ENCODE measurements at regions not wholly inside any gene's neighbourhood (a gene's known extent, or its start where the extent isn't known, plus 50 kb on each side); places are given as distances from the start of the nearest gene placed in this dataset.

DNA sequence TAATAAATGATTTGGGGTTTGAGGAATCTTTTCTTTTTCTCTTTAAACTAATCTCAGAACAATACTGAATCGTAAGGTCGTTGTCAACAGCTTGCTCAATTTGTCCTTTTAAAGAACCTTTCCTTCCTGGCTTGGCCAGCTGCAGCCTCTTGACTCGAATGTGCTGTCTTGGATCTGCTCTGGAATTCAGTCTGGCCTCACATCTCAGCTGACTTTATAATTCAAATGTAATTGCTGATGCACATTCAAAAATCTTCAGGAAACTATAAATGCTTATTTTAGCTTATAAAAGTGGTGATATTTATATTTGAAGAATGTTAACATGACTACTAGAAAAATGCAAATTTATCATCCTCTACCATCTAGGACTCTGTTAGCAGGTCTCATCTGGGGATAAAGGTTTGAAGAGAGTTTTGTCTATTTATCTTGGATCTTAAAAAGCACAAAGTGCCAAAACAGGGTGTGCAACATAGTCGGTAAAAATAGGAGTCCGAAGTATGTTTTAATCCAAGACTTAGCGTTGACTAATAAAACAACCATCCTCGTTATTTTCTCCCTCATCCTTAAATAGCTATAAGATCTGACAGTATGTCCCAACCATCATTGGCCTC is 1035.2 kb downstream of the MCTP2 start:
- Histone ChIP-seq H3K27me3 (ENCODE audit: control insufficient read depth, extremely low read depth, insufficient read depth, low read length) (no peaks in the 10 kb centered on the region), H3K4me3 (ENCODE audit: control insufficient read depth in 2 of 3, extremely low read depth in 1 of 3, insufficient read depth in 2 of 3, low read depth in 1 of 3, low read length in 3 of 3) (no peak overlapping the region), H3K79me2 (ENCODE audit: control insufficient read depth, insufficient read depth, low read length) (no peaks in the 10 kb centered on the region), H3K4me1 (ENCODE audit: control insufficient read depth, extremely low read depth, insufficient read depth, low read length) (peaks cover 2% of the 10 kb centered on the region), H3K9me3 (ENCODE audit: control insufficient read depth, low read depth, low read length) (no peaks in the 10 kb centered on the region), H3K4me2 (ENCODE audit: control insufficient read depth, extremely low read depth, insufficient read depth, low read depth, low read length) (no peak overlapping the region), H3K36me3 (ENCODE audit: control insufficient read depth in 2 of 2, extremely low read depth in 1 of 2, insufficient read depth in 2 of 2, low read length in 2 of 2) (no peaks in the 10 kb centered on the region), H4K20me1 (ENCODE audit: control insufficient read depth, extremely low read depth, insufficient read depth, low read length) (no peaks in the 10 kb centered on the region), H2AFZ (ENCODE audit: control insufficient read depth, low read length) (no peak overlapping the region), H3K9me1 (ENCODE audit: control insufficient read depth, extremely low read depth, insufficient read depth, low read length) (no peaks in the 10 kb centered on the region), H3K9ac (ENCODE audit: control insufficient read depth, extremely low read depth, insufficient read depth, low read length) (no peak overlapping the region), H3K27ac (ENCODE audit: control insufficient read depth, insufficient read depth, low read length) (no peak overlapping the region)
- dilution Hi-C loops (cut with MboI; ENCODE audit: extremely low pct_ligation_motif_present, low sequenced_read_pairs), result no loop called here
- no peak for FAIRE-seq
- TF ChIP-seq, protein P1, sequence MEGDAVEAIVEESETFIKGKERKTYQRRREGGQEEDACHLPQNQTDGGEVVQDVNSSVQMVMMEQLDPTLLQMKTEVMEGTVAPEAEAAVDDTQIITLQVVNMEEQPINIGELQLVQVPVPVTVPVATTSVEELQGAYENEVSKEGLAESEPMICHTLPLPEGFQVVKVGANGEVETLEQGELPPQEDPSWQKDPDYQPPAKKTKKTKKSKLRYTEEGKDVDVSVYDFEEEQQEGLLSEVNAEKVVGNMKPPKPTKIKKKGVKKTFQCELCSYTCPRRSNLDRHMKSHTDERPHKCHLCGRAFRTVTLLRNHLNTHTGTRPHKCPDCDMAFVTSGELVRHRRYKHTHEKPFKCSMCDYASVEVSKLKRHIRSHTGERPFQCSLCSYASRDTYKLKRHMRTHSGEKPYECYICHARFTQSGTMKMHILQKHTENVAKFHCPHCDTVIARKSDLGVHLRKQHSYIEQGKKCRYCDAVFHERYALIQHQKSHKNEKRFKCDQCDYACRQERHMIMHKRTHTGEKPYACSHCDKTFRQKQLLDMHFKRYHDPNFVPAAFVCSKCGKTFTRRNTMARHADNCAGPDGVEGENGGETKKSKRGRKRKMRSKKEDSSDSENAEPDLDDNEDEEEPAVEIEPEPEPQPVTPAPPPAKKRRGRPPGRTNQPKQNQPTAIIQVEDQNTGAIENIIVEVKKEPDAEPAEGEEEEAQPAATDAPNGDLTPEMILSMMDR (optimal IDR thresholded peaks at IDR 0.05 in 1 of 3, IDR thresholded peaks at IDR 0.05 in 1 of 3, conservative IDR thresholded peaks at IDR 0.05 in 1 of 3; ENCODE audit: extremely low read depth in 1 of 3, insufficient read depth in 2 of 3, low read length in 3 of 3), result no peak
- DNase-seq (ENCODE audit: low read depth, low spot score), result no peak

DNA sequence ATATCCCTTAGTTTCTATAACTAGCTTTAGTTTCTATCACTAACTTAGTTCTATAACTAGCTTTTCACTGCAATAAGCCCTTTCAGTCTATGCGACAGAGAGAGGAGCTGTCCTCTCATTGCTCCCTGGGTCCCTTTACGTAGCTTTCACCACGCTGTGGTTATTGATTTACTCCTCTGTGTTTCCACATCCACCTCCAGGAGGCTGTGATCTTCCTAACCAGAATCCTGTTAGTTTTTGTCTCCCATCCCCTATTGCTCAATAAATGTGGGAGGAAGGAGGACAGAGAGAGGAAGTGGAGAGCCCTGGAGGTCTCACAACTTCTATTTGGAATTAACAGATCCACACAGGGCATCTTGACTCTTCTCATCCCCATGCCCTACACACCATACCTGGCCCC is 1036.1 kb downstream of the MCTP2 start:
- H3K27ac ChIP-seq (ENCODE audit: control insufficient read depth, insufficient read depth, low read length), result no peak overlapping the region
- no peak overlapping the region for H2AFZ ChIP-seq (ENCODE audit: control insufficient read depth, low read length)
- H3K4me1 ChIP-seq (ENCODE audit: control insufficient read depth, extremely low read depth, insufficient read depth, low read length), result peaks cover 2% of the 10 kb centered on the region
- no peaks in the 10 kb centered on the region for H3K36me3 ChIP-seq (ENCODE audit: control insufficient read depth in 2 of 2, extremely low read depth in 1 of 2, insufficient read depth in 2 of 2, low read length in 2 of 2)
- no peaks in the 10 kb centered on the region for H3K9me3 ChIP-seq (ENCODE audit: control insufficient read depth, low read depth, low read length)
- no peak overlapping the region for H3K4me3 ChIP-seq (ENCODE audit: control insufficient read depth in 2 of 3, extremely low read depth in 1 of 3, insufficient read depth in 2 of 3, low read depth in 1 of 3, low read length in 3 of 3)
- DNase-seq (ENCODE audit: low read depth, low spot score) (no peak), FAIRE-seq (no peak)
- H3K27me3 ChIP-seq (ENCODE audit: control insufficient read depth, extremely low read depth, insufficient read depth, low read length), result no peaks in the 10 kb centered on the region
- TF ChIP-seq EZH2 (IDR thresholded peaks at IDR 0.05; ENCODE audit: low read length), result no peak
- TF ChIP-seq, protein P1 (optimal IDR thresholded peaks at IDR 0.05 in 1 of 3, IDR thresholded peaks at IDR 0.05 in 1 of 3, conservative IDR thresholded peaks at IDR 0.05 in 1 of 3; ENCODE audit: extremely low read depth in 1 of 3, insufficient read depth in 2 of 3, low read length in 3 of 3), result no peak
- no peak overlapping the region for H3K9ac ChIP-seq (ENCODE audit: control insufficient read depth, extremely low read depth, insufficient read depth, low read length)
- H3K79me2 ChIP-seq (ENCODE audit: control insufficient read depth, insufficient read depth, low read length), result no peaks in the 10 kb centered on the region
- no peaks in the 10 kb centered on the region for H3K9me1 ChIP-seq (ENCODE audit: control insufficient read depth, extremely low read depth, insufficient read depth, low read length)
- H4K20me1 ChIP-seq (ENCODE audit: control insufficient read depth, extremely low read depth, insufficient read depth, low read length), result no peaks in the 10 kb centered on the region
- dilution Hi-C loops (cut with MboI; ENCODE audit: extremely low pct_ligation_motif_present, low sequenced_read_pairs), result no loop called here
- H3K4me2 ChIP-seq (ENCODE audit: control insufficient read depth, extremely low read depth, insufficient read depth, low read depth, low read length), result no peak overlapping the region

Data from keratinocyte (primary cell).